Adrenal gland (tissue), 9 donors: ENCODE measurements at regions not wholly inside any gene's neighbourhood (a gene's known extent, or its start where the extent isn't known, plus 50 kb on each side); places are given as distances from the start of the nearest gene placed in this dataset.

ENCODE experiments used
- DNase-seq, 7 donors: peaks; one replicate each; pipeline ENCODE4 v3.0.0-alpha.2; 2019 to 2020
- H3K27ac ChIP-seq, 5 donors: fragments of 200-600 bp; sonication (generic) in 4 of 5; 1 replicate in 3 of 5; 2 replicates in 2 of 5; pipeline versions ENCODE4 v1.5.1 to v1.8.0; 2016 to 2020; ENCODE audit warnings: mild to moderate bottlenecking in 1 of 5
- H3K27me3 ChIP-seq: fragments of 200-600 bp; 2 replicates; pipeline ENCODE4 v1.8.0; 2021
- H3K36me3 ChIP-seq, 2 donors: fragments of 200-600 bp; replicated peaks in 1 of 2; 1 replicate in 1 of 2; 2 replicates in 1 of 2; pipeline versions ENCODE4 v1.5.1 to v1.8.0; 2018 to 2022
- H3K4me1 ChIP-seq, 2 donors: fragments of 200-600 bp; replicated peaks in 1 of 2; 1 replicate in 1 of 2; 2 replicates in 1 of 2; pipeline versions ENCODE4 v1.5.1 to v1.8.0; 2018 to 2021
- H3K4me3 ChIP-seq, 4 donors: fragments of 200-600 bp; sonication (generic) in 3 of 4; one replicate each; pipeline ENCODE4 v1.5.1; 2016 to 2018
- H3K9me3 ChIP-seq, 3 donors: fragments of 200-600 bp; sonication (generic) in 1 of 3; replicated peaks in 1 of 3; 1 replicate in 2 of 3; 2 replicates in 1 of 3; pipeline versions ENCODE4 v1.5.1 to v1.8.0; 2016 to 2021
- POLR2A ChIP-seq, 2 donors: fragments of 450-650 bp; IDR thresholded peaks; one replicate each; pipeline ENCODE4 v1.6.1; 2017; ENCODE audit warnings: antibody characterized with exemption in 2 of 2, mild to moderate bottlenecking in 2 of 2, moderate library complexity in 1 of 2
- WGBS, 4 donors: extraction: QIAGEN DNeasy Blood & Tissue Kit in 2 of 4; methylation state at CpG; one replicate each; pipeline versions ENCODE4 v1.1.5 to v1.1.7; 2013 to 2017; 5-methylcytosine and 5-hydroxymethylcytosine counted together
- intact Hi-C, 2 donors: fragments of 100-400 bp; cut with DNase I; formaldehyde crosslinking; loops; one replicate each; pipeline versions ENCODE4 v1.14.1 to v1.15.0; 2022 to 2023
- TF ChIP-seq, protein P1 (sequence below), 6 experiments: fragments of 450-650 bp in 4 of 6; fragments of 200-600 bp in 2 of 6; sonication (generic) in 1 of 6; IDR thresholded peaks; 1 replicate in 5 of 6; 2 replicates in 1 of 6; pipeline versions ENCODE4 v1.5.1 to v1.8.0; 2016 to 2021; ENCODE audit warnings: antibody characterized with exemption in 6 of 6, mild to moderate bottlenecking in 2 of 6, moderate library complexity in 1 of 6
- donor health status: healthy with polysubstance abuse.
- donor health status: Bipolar disorder and iron deficiency.
- donor health status: DM: yes; HTN: yes; CAD: no.
- donor health status: DM: no; HTN: no; CAD: no.
- donor health status: DM: no; HTN: no; CAD: no.

- TF ChIP-seq POLR2A (IDR thresholded peaks at IDR 0.05), result no peak
- TF ChIP-seq, protein P1, sequence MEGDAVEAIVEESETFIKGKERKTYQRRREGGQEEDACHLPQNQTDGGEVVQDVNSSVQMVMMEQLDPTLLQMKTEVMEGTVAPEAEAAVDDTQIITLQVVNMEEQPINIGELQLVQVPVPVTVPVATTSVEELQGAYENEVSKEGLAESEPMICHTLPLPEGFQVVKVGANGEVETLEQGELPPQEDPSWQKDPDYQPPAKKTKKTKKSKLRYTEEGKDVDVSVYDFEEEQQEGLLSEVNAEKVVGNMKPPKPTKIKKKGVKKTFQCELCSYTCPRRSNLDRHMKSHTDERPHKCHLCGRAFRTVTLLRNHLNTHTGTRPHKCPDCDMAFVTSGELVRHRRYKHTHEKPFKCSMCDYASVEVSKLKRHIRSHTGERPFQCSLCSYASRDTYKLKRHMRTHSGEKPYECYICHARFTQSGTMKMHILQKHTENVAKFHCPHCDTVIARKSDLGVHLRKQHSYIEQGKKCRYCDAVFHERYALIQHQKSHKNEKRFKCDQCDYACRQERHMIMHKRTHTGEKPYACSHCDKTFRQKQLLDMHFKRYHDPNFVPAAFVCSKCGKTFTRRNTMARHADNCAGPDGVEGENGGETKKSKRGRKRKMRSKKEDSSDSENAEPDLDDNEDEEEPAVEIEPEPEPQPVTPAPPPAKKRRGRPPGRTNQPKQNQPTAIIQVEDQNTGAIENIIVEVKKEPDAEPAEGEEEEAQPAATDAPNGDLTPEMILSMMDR (IDR thresholded peaks at IDR 0.05), result no peak
- H3K36me3 ChIP-seq, result no peaks in the 10 kb centered on the region
- no peaks in the 10 kb centered on the region for H3K9me3 ChIP-seq
- 22 to 71% (median 53%) methylated on average over 1 of the region's 1 CpG for WGBS, 4 donors
- DNase-seq, result no peak
- no peaks in the 10 kb centered on the region for H3K4me1 ChIP-seq
- H3K27me3 ChIP-seq, result no peaks in the 10 kb centered on the region
- intact Hi-C loops, result no loop called here
- no peak overlapping the region for H3K4me3 ChIP-seq
- H3K27ac ChIP-seq, result no peak overlapping the region
These were observed 73.9 kb downstream of the CASP3 start for GRCh38 chr4:184575306-184575705.

GRCh38 chr4:184574861-184575260 is 74.4 kb downstream of the CASP3 start:
- WGBS, 4 donors, result 54 to 70% (median 57%) methylated on average over 5 of the region's 5 CpGs
- H3K27me3 ChIP-seq, result no peaks in the 10 kb centered on the region

GRCh38 chr4:184573701-184574100 is 75.5 kb downstream of the CASP3 start:
- Histone ChIP-seq H3K9me3 (no peaks in the 10 kb centered on the region), H3K4me1 (no peaks in the 10 kb centered on the region), H3K27me3 (no peaks in the 10 kb centered on the region), H3K36me3 (no peaks in the 10 kb centered on the region), H3K27ac (no peak overlapping the region), H3K4me3 (no peak overlapping the region)
- intact Hi-C loops, result no loop called here
- 59 to 65% (median 61%) methylated on average over 2 of the region's 2 CpGs for WGBS, 4 donors
- TF ChIP-seq POLR2A (IDR thresholded peaks at IDR 0.05), result no peak
- TF ChIP-seq, protein P1 (IDR thresholded peaks at IDR 0.05), result no peak
- no peak for DNase-seq

More at GRCh38 chr4:184574861-184575260, 74.4 kb downstream of the CASP3 start:
- TF ChIP-seq, protein P1 (IDR thresholded peaks at IDR 0.05), result no peak
- no peak for TF ChIP-seq POLR2A (IDR thresholded peaks at IDR 0.05)
- no peak overlapping the region for H3K4me3 ChIP-seq
- H3K4me1 ChIP-seq, result no peaks in the 10 kb centered on the region
- H3K27ac ChIP-seq, result no peak overlapping the region
- H3K9me3 ChIP-seq, result no peaks in the 10 kb centered on the region
- H3K36me3 ChIP-seq, result no peaks in the 10 kb centered on the region
- DNase-seq, result no peak
- intact Hi-C loops, result no loop called here

DNA sequence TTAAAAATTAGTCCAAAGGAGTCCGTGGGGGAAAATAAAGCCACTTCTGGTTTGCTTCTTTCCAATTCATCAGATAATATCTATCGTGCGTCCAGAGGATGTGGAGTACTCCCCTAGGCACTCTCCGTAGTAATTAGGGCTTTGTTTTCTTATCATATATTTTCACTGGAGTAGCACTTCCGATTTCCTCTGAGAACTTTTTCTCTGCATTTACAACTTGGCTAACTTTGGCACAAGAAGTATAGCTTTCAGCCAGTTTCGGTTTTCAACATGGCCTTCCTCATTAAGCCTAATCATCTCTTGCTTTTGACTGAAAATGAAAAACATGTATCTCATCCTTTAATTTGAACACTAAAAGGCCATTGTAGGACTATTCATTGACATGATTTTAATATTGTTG is 80.5 kb downstream of the CASP3 start:
- TF ChIP-seq POLR2A (IDR thresholded peaks at IDR 0.05), result no peak
- Histone ChIP-seq H3K36me3 (no peaks in the 10 kb centered on the region), H3K27me3 (no peaks in the 10 kb centered on the region), H3K4me3 (no peak overlapping the region), H3K9me3 (no peaks in the 10 kb centered on the region), H3K27ac (no peak overlapping the region), H3K4me1 (no peaks in the 10 kb centered on the region)
- DNase-seq, result no peak
- 60 to 63% (median 62%) methylated on average over 6 of the region's 6 CpGs for WGBS, 4 donors
- intact Hi-C loops, result no loop called here

DNA sequence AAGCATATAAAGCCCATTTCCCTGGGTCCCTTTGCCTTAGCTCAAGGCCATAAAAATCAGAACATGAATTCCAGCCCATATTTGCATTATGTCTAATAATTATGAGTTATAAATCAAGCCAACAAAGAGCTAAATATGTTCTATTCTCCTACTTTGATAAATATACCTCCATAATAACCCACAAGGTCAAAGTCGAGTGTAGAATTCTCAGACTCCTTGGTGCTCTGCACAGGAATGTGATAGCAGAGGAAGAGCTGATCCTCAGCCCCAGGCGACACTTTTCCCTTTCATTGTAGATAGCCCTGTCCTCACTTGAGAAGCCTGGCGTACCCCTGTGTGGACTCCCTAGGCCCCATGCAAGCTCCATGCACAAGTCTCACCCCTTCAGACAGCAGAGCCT is 85.6 kb downstream of the CASP3 start:
- Histone ChIP-seq H3K4me1 (no peaks in the 10 kb centered on the region), H3K27me3 (no peaks in the 10 kb centered on the region), H3K36me3 (no peaks in the 10 kb centered on the region), H3K4me3 (no peak overlapping the region), H3K27ac (no peak overlapping the region), H3K9me3 (no peaks in the 10 kb centered on the region)
- DNase-seq, result no peak
- 64 to 89% (median 83%) methylated on average over 3 of the region's 3 CpGs for WGBS, 4 donors
- intact Hi-C loops, result no loop called here
- TF ChIP-seq POLR2A (IDR thresholded peaks at IDR 0.05), result no peak
- TF ChIP-seq, protein P1 (IDR thresholded peaks at IDR 0.05), result no peak
